Keratinocyte (primary cell): ENCODE measurements at regions not wholly inside any gene's neighbourhood (a gene's known extent, or its start where the extent isn't known, plus 50 kb on each side); places are given as distances from the start of the nearest gene placed in this dataset.

Experiments used
- DNase-seq: peaks from one replicate; pipeline ENCODE4 v3.0.0-alpha.2; 2011; ENCODE audit warnings: low read depth, missing footprints, low spot score
- FAIRE-seq: peaks from 2 replicates; lab custom pipeline; 2011; peaks lifted over from hg19 to GRCh38; lab: Jason Lieb, UNC
- H2AFZ ChIP-seq: 2 replicates; pipeline ENCODE4 v1.6.0; 2012; ENCODE audit warnings: low read length, control low read depth, inconsistent platforms; ENCODE audit not compliant: control insufficient read depth
- H3K27ac ChIP-seq: 2 replicates; pipeline ENCODE4 v1.5.1; 2011; ENCODE audit warnings: low read length; ENCODE audit not compliant: control insufficient read depth, insufficient read depth
- H3K27me3 ChIP-seq: 3 replicates; pipeline ENCODE4 v1.6.0; 2011; ENCODE audit warnings: low read length; ENCODE audit not compliant: control insufficient read depth, insufficient read depth; ENCODE audit errors: extremely low read depth
- H3K36me3 ChIP-seq, 2 experiments: 2 replicates in 1 of 2; 3 replicates in 1 of 2; pipeline ENCODE4 v1.5.1; 2011; ENCODE audit warnings: low read length in 2 of 2, mild to moderate bottlenecking in 1 of 2; ENCODE audit not compliant: control insufficient read depth in 2 of 2, insufficient read depth in 2 of 2; ENCODE audit errors: extremely low read depth in 1 of 2
- H3K4me1 ChIP-seq: 3 replicates; pipeline ENCODE4 v1.5.1; 2011; ENCODE audit warnings: low read length; ENCODE audit not compliant: control insufficient read depth, insufficient read depth; ENCODE audit errors: extremely low read depth
- H3K4me2 ChIP-seq: 3 replicates; pipeline ENCODE4 v1.6.0; 2011; ENCODE audit warnings: low read depth, low read length; ENCODE audit not compliant: control insufficient read depth, insufficient read depth; ENCODE audit errors: extremely low read depth
- H3K4me3 ChIP-seq, 3 experiments: fragments of 200-600 bp in 1 of 3; sonication (generic) in 1 of 3; 2 replicates in 2 of 3; 3 replicates in 1 of 3; pipeline ENCODE4 v1.5.1; 2011 to 2016; ENCODE audit warnings: low read length in 3 of 3, mild to moderate bottlenecking in 3 of 3, control low read depth in 2 of 3, inconsistent platforms in 1 of 3, low read depth in 1 of 3, mixed read lengths in 1 of 3, mixed run types in 1 of 3, moderate library complexity in 1 of 3; ENCODE audit not compliant: control insufficient read depth in 2 of 3, insufficient read depth in 2 of 3; ENCODE audit errors: extremely low read depth in 1 of 3
- H3K79me2 ChIP-seq: 2 replicates; pipeline ENCODE4 v1.6.0; 2012; ENCODE audit warnings: low read length; ENCODE audit not compliant: control insufficient read depth, insufficient read depth
- H3K9ac ChIP-seq: 3 replicates; pipeline ENCODE4 v1.6.0; 2011; ENCODE audit warnings: low read length; ENCODE audit not compliant: control insufficient read depth, insufficient read depth; ENCODE audit errors: extremely low read depth
- H3K9me1 ChIP-seq: 3 replicates; pipeline ENCODE4 v1.6.0; 2011; ENCODE audit warnings: low read length; ENCODE audit not compliant: control insufficient read depth, insufficient read depth; ENCODE audit errors: extremely low read depth
- H3K9me3 ChIP-seq: 2 replicates; pipeline ENCODE4 v1.5.1; 2012; ENCODE audit warnings: low read depth, low read length; ENCODE audit not compliant: control insufficient read depth
- H4K20me1 ChIP-seq: 3 replicates; pipeline ENCODE4 v1.6.0; 2011; ENCODE audit warnings: low read length; ENCODE audit not compliant: control insufficient read depth, insufficient read depth; ENCODE audit errors: extremely low read depth
- CTCF ChIP-seq, 3 experiments: IDR thresholded peaks in 1 of 3; conservative IDR thresholded peaks in 1 of 3; optimal IDR thresholded peaks in 1 of 3; 2 replicates in 2 of 3; 3 replicates in 1 of 3; pipeline versions ENCODE3 to v1.5.1; 2011; ENCODE audit warnings: low read length in 3 of 3, mild to moderate bottlenecking in 3 of 3, moderate library complexity in 2 of 3, control low read depth in 1 of 3, inconsistent platforms in 1 of 3; ENCODE audit not compliant: insufficient read depth in 2 of 3; ENCODE audit errors: extremely low read depth in 1 of 3
- EZH2 ChIP-seq: IDR thresholded peaks from one replicate; pipeline ENCODE4 v1.6.1; 2012; ENCODE audit warnings: inconsistent platforms, mild to moderate bottlenecking, low read length, moderate library complexity
- dilution Hi-C: fragments of 300-500 bp; cut with MboI; formaldehyde crosslinking; loops from one replicate; pipeline ENCODE4 v1.7.0; 2020; ENCODE audit warnings: low sequenced_read_pairs; ENCODE audit not compliant: extremely low pct_ligation_motif_present

- Histone ChIP-seq H3K27ac (no peak overlapping the region), H3K36me3 (no peaks in the 10 kb centered on the region), H3K9ac (no peak overlapping the region), H3K27me3 (no peaks in the 10 kb centered on the region), H3K9me1 (no peaks in the 10 kb centered on the region), H2AFZ (no peak overlapping the region), H3K9me3 (no peaks in the 10 kb centered on the region), H3K4me1 (no peaks in the 10 kb centered on the region), H3K79me2 (no peaks in the 10 kb centered on the region), H4K20me1 (no peaks in the 10 kb centered on the region), H3K4me3 (no peak overlapping the region), H3K4me2 (no peak overlapping the region)
- dilution Hi-C loops: no loop called here
- TF ChIP-seq CTCF (optimal IDR thresholded peaks at IDR 0.05 in 1 of 3, IDR thresholded peaks at IDR 0.05 in 1 of 3, conservative IDR thresholded peaks at IDR 0.05 in 1 of 3; ENCODE audit: extremely low read depth in 1 of 3, insufficient read depth in 2 of 3, low read length in 3 of 3) (no peak), EZH2 (no peak)
- FAIRE-seq (no peak), DNase-seq (no peak)
Measured at GRCh38 chr7:106797937-106798336, 67.1 kb upstream of the PIK3CG start.

GRCh38 chr7:106802589-106802988, 62.5 kb upstream of the PIK3CG start:
- dilution Hi-C loops: no loop called here
- Histone ChIP-seq H3K4me3 (no peak overlapping the region), H3K9ac (no peak overlapping the region), H3K4me1 (no peaks in the 10 kb centered on the region), H3K9me1 (no peaks in the 10 kb centered on the region), H3K4me2 (no peak overlapping the region), H3K27ac (no peak overlapping the region), H3K27me3 (no peaks in the 10 kb centered on the region), H3K9me3 (no peaks in the 10 kb centered on the region), H3K36me3 (no peaks in the 10 kb centered on the region), H4K20me1 (no peaks in the 10 kb centered on the region), H2AFZ (no peak overlapping the region), H3K79me2 (no peaks in the 10 kb centered on the region)
- no peak for DNase-seq
- TF ChIP-seq EZH2 (no peak), CTCF (optimal IDR thresholded peaks at IDR 0.05 in 1 of 3, IDR thresholded peaks at IDR 0.05 in 1 of 3, conservative IDR thresholded peaks at IDR 0.05 in 1 of 3; ENCODE audit: extremely low read depth in 1 of 3, insufficient read depth in 2 of 3, low read length in 3 of 3) (no peak)
- FAIRE-seq: no peak
